ENCODE measurements at regions not wholly inside any gene's neighbourhood (a gene's known extent, or its start where the extent isn't known, plus 50 kb on each side); places are given as distances from the start of the nearest gene placed in this dataset.

DNA sequence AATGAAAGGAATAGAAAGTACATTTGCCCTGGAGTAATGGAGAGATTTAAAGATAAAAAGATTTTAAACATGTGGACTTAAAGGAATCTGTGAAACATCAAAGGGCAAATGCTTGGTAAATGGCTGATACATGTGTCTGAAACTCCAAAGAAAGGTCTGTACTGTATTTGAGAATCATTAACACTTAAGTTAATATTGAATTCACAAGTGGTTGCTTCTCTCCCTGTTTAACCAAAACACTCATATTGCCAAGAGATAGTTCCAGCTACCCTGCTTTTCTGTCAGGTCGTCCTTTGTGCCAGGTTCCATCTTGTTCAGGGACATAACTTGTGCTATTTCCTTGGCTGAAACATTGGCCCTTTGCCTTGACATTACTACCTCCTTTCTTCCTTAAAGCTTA lies 171.3 kb upstream of the HS3ST5 start:
- Histone ChIP-seq H3K27ac (ENCODE audit: low read depth in 2 of 2, low read length in 1 of 2) (no peak overlapping the region), H3K79me2 (ENCODE audit: insufficient read depth) (no peaks in the 10 kb centered on the region), H3K4me1 (ENCODE audit: control insufficient read depth in 1 of 2, insufficient read depth in 2 of 2, low read depth in 1 of 2, low read length in 1 of 2) (no peaks in the 10 kb centered on the region), H3K27me3 (ENCODE audit: insufficient read depth) (no peaks in the 10 kb centered on the region), H4K20me1 (ENCODE audit: insufficient read depth) (no peaks in the 10 kb centered on the region), H3K9me2 (no peaks in the 10 kb centered on the region), H3K9me3 (no peaks in the 10 kb centered on the region), H3K36me3 (replicated peaks in 1 of 2; ENCODE audit: control insufficient read depth in 1 of 2, insufficient read depth in 2 of 2, low read length in 1 of 2) (no peaks in the 10 kb centered on the region), H2AFZ (ENCODE audit: low read depth) (no peak overlapping the region), H3K9ac (no peak overlapping the region), H3K4me3 (ENCODE audit: low read depth in 2 of 2, low read length in 1 of 2) (no peak overlapping the region), H3F3A (replicated peaks; ENCODE audit: insufficient read depth) (no peaks in the 10 kb centered on the region), H3K4me2 (no peak overlapping the region)
- WGBS (ENCODE audit: low lambda C conversion rate) = 4% methylated on average over 1 of the region's 1 CpG
- ChIA-PET POLR2A (no interaction called here), CTCF (no interaction called here)
- no peak for DNase-seq
- TF ChIP-seq RAD21 (IDR thresholded peaks at IDR 0.05; ENCODE audit: low read length) (no peak), MEF2A (IDR thresholded peaks at IDR 0.05; ENCODE audit: borderline replicate concordance, low read depth) (no peak), TCF12 (IDR thresholded peaks at IDR 0.05) (no peak), RFX5 (IDR thresholded peaks at IDR 0.05; ENCODE audit: low read length) (no peak), YY1 (IDR thresholded peaks at IDR 0.05; ENCODE audit: low read depth) (no peak), NRF1 (IDR thresholded peaks at IDR 0.05; ENCODE audit: low read depth, low read length) (no peak), RCOR1 (IDR thresholded peaks at IDR 0.05; ENCODE audit: low read length) (no peak), RXRA (IDR thresholded peaks at IDR 0.05; ENCODE audit: borderline replicate concordance, low read depth) (no peak), FOXJ3 (CRISPR knock-in tag; IDR thresholded peaks at IDR 0.05) (no peak), GATA2 (CRISPR knock-in tag; IDR thresholded peaks at IDR 0.05) (no peak), TAF1 (IDR thresholded peaks at IDR 0.05; ENCODE audit: borderline replicate concordance, low read depth, low read length) (no peak), NFIC (IDR thresholded peaks at IDR 0.05; ENCODE audit: borderline replicate concordance) (no peak)
- TF ChIP-seq, protein P1, sequence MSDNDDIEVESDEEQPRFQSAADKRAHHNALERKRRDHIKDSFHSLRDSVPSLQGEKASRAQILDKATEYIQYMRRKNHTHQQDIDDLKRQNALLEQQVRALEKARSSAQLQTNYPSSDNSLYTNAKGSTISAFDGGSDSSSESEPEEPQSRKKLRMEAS (IDR thresholded peaks at IDR 0.05; ENCODE audit: low read depth) = no peak
- TF ChIP-seq, protein P2, sequence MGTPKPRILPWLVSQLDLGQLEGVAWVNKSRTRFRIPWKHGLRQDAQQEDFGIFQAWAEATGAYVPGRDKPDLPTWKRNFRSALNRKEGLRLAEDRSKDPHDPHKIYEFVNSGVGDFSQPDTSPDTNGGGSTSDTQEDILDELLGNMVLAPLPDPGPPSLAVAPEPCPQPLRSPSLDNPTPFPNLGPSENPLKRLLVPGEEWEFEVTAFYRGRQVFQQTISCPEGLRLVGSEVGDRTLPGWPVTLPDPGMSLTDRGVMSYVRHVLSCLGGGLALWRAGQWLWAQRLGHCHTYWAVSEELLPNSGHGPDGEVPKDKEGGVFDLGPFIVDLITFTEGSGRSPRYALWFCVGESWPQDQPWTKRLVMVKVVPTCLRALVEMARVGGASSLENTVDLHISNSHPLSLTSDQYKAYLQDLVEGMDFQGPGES (IDR thresholded peaks at IDR 0.05; ENCODE audit: low read depth, low read length) = no peak
- TF ChIP-seq, protein P3, sequence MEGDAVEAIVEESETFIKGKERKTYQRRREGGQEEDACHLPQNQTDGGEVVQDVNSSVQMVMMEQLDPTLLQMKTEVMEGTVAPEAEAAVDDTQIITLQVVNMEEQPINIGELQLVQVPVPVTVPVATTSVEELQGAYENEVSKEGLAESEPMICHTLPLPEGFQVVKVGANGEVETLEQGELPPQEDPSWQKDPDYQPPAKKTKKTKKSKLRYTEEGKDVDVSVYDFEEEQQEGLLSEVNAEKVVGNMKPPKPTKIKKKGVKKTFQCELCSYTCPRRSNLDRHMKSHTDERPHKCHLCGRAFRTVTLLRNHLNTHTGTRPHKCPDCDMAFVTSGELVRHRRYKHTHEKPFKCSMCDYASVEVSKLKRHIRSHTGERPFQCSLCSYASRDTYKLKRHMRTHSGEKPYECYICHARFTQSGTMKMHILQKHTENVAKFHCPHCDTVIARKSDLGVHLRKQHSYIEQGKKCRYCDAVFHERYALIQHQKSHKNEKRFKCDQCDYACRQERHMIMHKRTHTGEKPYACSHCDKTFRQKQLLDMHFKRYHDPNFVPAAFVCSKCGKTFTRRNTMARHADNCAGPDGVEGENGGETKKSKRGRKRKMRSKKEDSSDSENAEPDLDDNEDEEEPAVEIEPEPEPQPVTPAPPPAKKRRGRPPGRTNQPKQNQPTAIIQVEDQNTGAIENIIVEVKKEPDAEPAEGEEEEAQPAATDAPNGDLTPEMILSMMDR (IDR thresholded peaks at IDR 0.05) = no peak
- TF ChIP-seq, protein P4, sequence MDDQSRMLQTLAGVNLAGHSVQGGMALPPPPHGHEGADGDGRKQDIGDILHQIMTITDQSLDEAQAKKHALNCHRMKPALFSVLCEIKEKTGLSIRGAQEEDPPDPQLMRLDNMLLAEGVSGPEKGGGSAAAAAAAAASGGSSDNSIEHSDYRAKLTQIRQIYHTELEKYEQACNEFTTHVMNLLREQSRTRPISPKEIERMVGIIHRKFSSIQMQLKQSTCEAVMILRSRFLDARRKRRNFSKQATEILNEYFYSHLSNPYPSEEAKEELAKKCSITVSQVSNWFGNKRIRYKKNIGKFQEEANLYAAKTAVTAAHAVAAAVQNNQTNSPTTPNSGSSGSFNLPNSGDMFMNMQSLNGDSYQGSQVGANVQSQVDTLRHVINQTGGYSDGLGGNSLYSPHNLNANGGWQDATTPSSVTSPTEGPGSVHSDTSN (IDR thresholded peaks at IDR 0.05) = no peak

DNA sequence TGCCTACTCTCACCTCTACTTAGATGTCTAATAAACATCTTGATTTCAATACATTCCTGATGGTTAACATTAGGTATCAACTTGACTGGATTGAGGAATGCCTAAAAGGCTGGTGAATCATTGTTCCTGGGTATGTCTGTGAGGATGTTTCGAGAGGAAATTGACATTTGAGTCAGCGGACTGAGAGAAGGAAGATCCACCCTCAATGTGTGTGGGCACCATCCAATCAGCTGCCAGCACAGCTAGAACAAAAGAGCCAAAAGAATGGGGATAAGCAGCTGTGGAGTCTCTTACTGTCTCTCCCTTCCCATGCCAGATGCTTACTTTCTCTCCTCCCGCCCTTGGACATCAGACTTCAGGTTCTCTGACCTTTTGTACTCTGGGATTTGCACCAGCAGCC lies 128.6 kb upstream of the HS3ST5 start:
- Histone ChIP-seq H4K20me1 (ENCODE audit: insufficient read depth) (no peaks in the 10 kb centered on the region), H3K36me3 (replicated peaks in 1 of 2; ENCODE audit: control insufficient read depth in 1 of 2, insufficient read depth in 2 of 2, low read length in 1 of 2) (no peaks in the 10 kb centered on the region), H3K79me2 (ENCODE audit: insufficient read depth) (no peaks in the 10 kb centered on the region), H3K9me3 (no peaks in the 10 kb centered on the region), H2AFZ (ENCODE audit: low read depth) (no peak overlapping the region), H3K27ac (ENCODE audit: low read depth in 2 of 2, low read length in 1 of 2) (no peak overlapping the region), H3K4me3 (ENCODE audit: low read depth in 2 of 2, low read length in 1 of 2) (no peak overlapping the region), H3K9ac (no peak overlapping the region), H3K4me1 (ENCODE audit: control insufficient read depth in 1 of 2, insufficient read depth in 2 of 2, low read depth in 1 of 2, low read length in 1 of 2) (no peaks in the 10 kb centered on the region), H3K4me2 (no peak overlapping the region), H3K27me3 (ENCODE audit: insufficient read depth) (no peaks in the 10 kb centered on the region), H3K9me2 (no peaks in the 10 kb centered on the region), H3F3A (replicated peaks; ENCODE audit: insufficient read depth) (no peaks in the 10 kb centered on the region)
- CTCF ChIA-PET = no interaction called here
- WGBS (ENCODE audit: low lambda C conversion rate) = 43% methylated on average over 3 of the region's 3 CpGs
- no peak for TF ChIP-seq TEAD4 (IDR thresholded peaks at IDR 0.05; ENCODE audit: borderline replicate concordance, insufficient read depth)
- TF ChIP-seq FOXM1 (IDR thresholded peaks at IDR 0.05; ENCODE audit: low read depth) = no peak
- no peak for TF ChIP-seq YY1 (IDR thresholded peaks at IDR 0.05; ENCODE audit: low read depth)
- no peak for TF ChIP-seq FOXJ3 (CRISPR knock-in tag; IDR thresholded peaks at IDR 0.05)
- TF ChIP-seq GABPA (IDR thresholded peaks at IDR 0.05; ENCODE audit: low read depth) = no peak
- no peak for TF ChIP-seq RXRA (IDR thresholded peaks at IDR 0.05; ENCODE audit: borderline replicate concordance, low read depth)
- no peak for TF ChIP-seq TAF1 (IDR thresholded peaks at IDR 0.05; ENCODE audit: borderline replicate concordance, low read depth, low read length)
- no peak for TF ChIP-seq RCOR1 (IDR thresholded peaks at IDR 0.05; ENCODE audit: low read length)
- TF ChIP-seq NRF1 (IDR thresholded peaks at IDR 0.05; ENCODE audit: low read depth, low read length) = no peak
- DNase-seq = no peak
- POLR2A ChIA-PET = no interaction called here

Data from SK-N-SH (cell line).